Activated T-helper 1 cell treated with Interleukin-2 at 50 U/mL for 16 hours (primary cell): ENCODE measurements at regions not wholly inside any gene's neighbourhood (a gene's known extent, or its start where the extent isn't known, plus 50 kb on each side); places are given as distances from the start of the nearest gene placed in this dataset.
"Not testable (repeated sequence)": the region's sequence is repeated elsewhere in the genome, so short reads cannot be mapped to it uniquely, and the experiment has no call there.

ENCODE experiments used
- DNase-seq: peaks from one replicate; pipeline ENCODE4 v3.0.0-alpha.2; 2020; ENCODE audit warnings: low read depth

GRCh38 chrX:56343219-56343618, 111.1 kb downstream of the KLF8 start:
- DNase-seq: no peak

GRCh38 chrX:56343664-56344063, 111.5 kb downstream of the KLF8 start:
- no peak for DNase-seq

GRCh38 chrX:56358145-56358544, 126.0 kb downstream of the KLF8 start:
- DNase-seq: not testable (repeated sequence)

GRCh38 chrX:56365171-56365570, 133.0 kb downstream of the KLF8 start:
- DNase-seq: not testable (repeated sequence)

GRCh38 chrX:56366901-56367300, 134.7 kb downstream of the KLF8 start:
- DNase-seq: no peak

GRCh38 chrX:56368962-56369361, 136.8 kb downstream of the KLF8 start:
- no peak for DNase-seq

GRCh38 chrX:56379984-56380780, 148.0 kb downstream of the KLF8 start:
- DNase-seq: not testable (repeated sequence)

- DNase-seq: no peak
Measured at GRCh38 chrX:56382278-56382677, 150.1 kb downstream of the KLF8 start.

- DNase-seq: peak; percentile 6
Measured at GRCh38 chrX:56385336-56385735, 153.2 kb downstream of the KLF8 start.

- DNase-seq: no peak
Measured at GRCh38 chrX:56385960-56386359, 153.8 kb downstream of the KLF8 start.

- no peak for DNase-seq
Measured at GRCh38 chrX:56397636-56398035, 165.5 kb downstream of the KLF8 start.

- DNase-seq: no peak
Measured at GRCh38 chrX:56402207-56402606, 161.2 kb upstream of the UBQLN2 start.

- no peak for DNase-seq
Measured at GRCh38 chrX:56429581-56429980, 133.8 kb upstream of the UBQLN2 start.

GRCh38 chrX:56451981-56452380, 111.4 kb upstream of the UBQLN2 start:
- DNase-seq: not testable (repeated sequence)

GRCh38 chrX:56462389-56462788, 101.0 kb upstream of the UBQLN2 start:
- DNase-seq: no peak

- no peak for DNase-seq
Measured at GRCh38 chrX:56468441-56468840, 95.0 kb upstream of the UBQLN2 start.

GRCh38 chrX:56494923-56495322, 68.5 kb upstream of the UBQLN2 start:
- not testable (repeated sequence) for DNase-seq

- DNase-seq: no peak
Measured at GRCh38 chrX:56498756-56499155, 64.7 kb upstream of the UBQLN2 start.

- no peak for DNase-seq
Measured at GRCh38 chrX:56499372-56499771, 64.1 kb upstream of the UBQLN2 start.

GRCh38 chrX:56503941-56504673, 59.3 kb upstream of the UBQLN2 start:
- no peak for DNase-seq

- DNase-seq: no peak
Measured at GRCh38 chrX:56505866-56506265, 57.6 kb upstream of the UBQLN2 start.
